OCI-LY1 (cell line): ENCODE measurements at regions not wholly inside any gene's neighbourhood (a gene's known extent, or its start where the extent isn't known, plus 50 kb on each side); places are given as distances from the start of the nearest gene placed in this dataset.

Source experiments
- H2AFZ ChIP-seq: fragments of 200-600 bp; sonication (generic), shearing (Covaris generic); 2 replicates; pipeline ENCODE4 v1.6.0; 2014; ENCODE audit warnings: antibody characterized with exemption, mild to moderate bottlenecking, low read length
- H3F3A ChIP-seq: fragments of 200-600 bp; sonication (generic), shearing (Covaris generic); 2 replicates; pipeline ENCODE4 v1.6.0; 2014; ENCODE audit warnings: mild to moderate bottlenecking, antibody characterized with exemption, low read length, moderate library complexity; ENCODE audit not compliant: insufficient read depth
- H3K27ac ChIP-seq: fragments of 200-600 bp; sonication (generic); 2 replicates; pipeline ENCODE4 v1.5.1; 2014; ENCODE audit warnings: low read length, mixed run types, mild to moderate bottlenecking, low read depth; ENCODE audit not compliant: poor library complexity, severe bottlenecking
- H3K27me3 ChIP-seq: fragments of 200-600 bp; sonication (generic); 2 replicates; pipeline ENCODE4 v1.6.0; 2014; ENCODE audit warnings: antibody characterized with exemption, mild to moderate bottlenecking, low read length, moderate library complexity; ENCODE audit not compliant: insufficient read depth
- H3K36me3 ChIP-seq: fragments of 200-600 bp; sonication (generic); 2 replicates; pipeline ENCODE4 v1.6.1; 2014; ENCODE audit warnings: mild to moderate bottlenecking, antibody characterized with exemption, low read length, moderate library complexity, mixed read lengths; ENCODE audit not compliant: insufficient read depth
- H3K4me1 ChIP-seq: fragments of 200-600 bp; sonication (generic); 2 replicates; pipeline ENCODE4 v1.5.1; 2014; ENCODE audit warnings: mild to moderate bottlenecking, low read length, moderate library complexity; ENCODE audit not compliant: insufficient read depth, severe bottlenecking
- H3K4me2 ChIP-seq: fragments of 200-600 bp; sonication (generic), shearing (Covaris generic); 2 replicates; pipeline ENCODE4 v1.6.1; 2014; ENCODE audit warnings: low read length
- H3K4me3 ChIP-seq: fragments of 200-600 bp; sonication (generic); 2 replicates; pipeline ENCODE4 v1.5.1; 2014; ENCODE audit warnings: low read length, low read depth, mild to moderate bottlenecking, mixed read lengths; ENCODE audit not compliant: poor library complexity, severe bottlenecking
- H3K79me2 ChIP-seq: fragments of 200-600 bp; shearing (Covaris generic); 2 replicates; pipeline ENCODE4 v1.6.1; 2016; ENCODE audit warnings: mixed run types, low read length, mixed read lengths; ENCODE audit not compliant: insufficient read depth
- H3K9ac ChIP-seq: fragments of 200-600 bp; sonication (generic), shearing (Covaris generic); 2 replicates; pipeline ENCODE4 v1.6.1; 2014; ENCODE audit warnings: mild to moderate bottlenecking, low read length, mixed read lengths
- H3K9me2 ChIP-seq: fragments of 200-600 bp; sonication (generic), shearing (Covaris generic); 2 replicates; pipeline ENCODE4 v1.6.1; 2014; ENCODE audit warnings: low read depth, mild to moderate bottlenecking, low read length, mixed read lengths
- H3K9me3 ChIP-seq: fragments of 200-600 bp; shearing (Covaris generic); 2 replicates; pipeline ENCODE4 v1.6.1; 2014; ENCODE audit warnings: low read length, mixed read lengths
- H4K20me1 ChIP-seq: fragments of 200-600 bp; sonication (generic), shearing (Covaris generic); 2 replicates; pipeline ENCODE4 v1.6.0; 2016; ENCODE audit warnings: mild to moderate bottlenecking, low read length; ENCODE audit not compliant: insufficient read depth
- EZH2 ChIP-seq: fragments of 200-600 bp; sonication (generic), shearing (Covaris generic); IDR thresholded peaks from 2 replicates; pipeline ENCODE4 v1.8.0; 2017; ENCODE audit warnings: borderline replicate concordance, mixed run types, mild to moderate bottlenecking, antibody characterized with exemption, low read length, moderate library complexity, mixed read lengths
- TF ChIP-seq, protein P1 (sequence below): fragments of 200-600 bp; sonication (generic), shearing (Covaris generic); IDR thresholded peaks from 2 replicates; pipeline ENCODE4 v1.5.1; 2017; ENCODE audit warnings: mild to moderate bottlenecking, antibody characterized with exemption, low read length, moderate library complexity, mixed read lengths

DNA sequence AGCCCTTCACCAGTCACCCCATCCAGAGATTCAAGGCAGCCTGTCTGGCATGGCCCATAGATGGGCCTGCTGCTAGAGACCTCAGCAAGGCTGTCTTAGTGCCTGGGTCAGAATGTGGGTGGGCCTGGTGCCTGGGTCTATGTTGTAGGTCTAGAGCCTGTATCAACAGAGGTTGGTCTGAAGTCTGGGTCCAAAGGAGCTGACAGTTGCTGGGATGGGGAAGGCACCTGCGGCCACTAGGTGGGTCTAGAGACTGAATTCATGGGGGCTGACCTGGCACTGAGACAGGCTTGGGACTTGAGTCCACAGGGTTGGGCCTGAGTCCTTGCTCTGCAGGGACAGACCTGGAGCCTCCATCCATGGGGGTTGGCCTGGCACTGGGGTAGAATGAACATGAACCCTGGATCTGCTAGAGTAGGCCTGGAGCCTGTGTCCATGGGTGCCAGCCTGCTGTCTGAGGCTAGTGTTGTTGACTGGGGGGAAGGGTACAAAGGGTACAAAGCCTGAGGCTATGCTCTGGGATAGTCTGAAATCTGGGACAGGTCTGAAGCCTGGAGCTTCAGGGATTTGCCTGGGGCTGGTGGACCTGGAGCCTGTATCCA lies 516.8 kb downstream of the OLFM4 start:
- H3K27ac ChIP-seq, result no peak overlapping the region
- H3K4me3 ChIP-seq, result no peak overlapping the region
- no peak overlapping the region for H2AFZ ChIP-seq
- no peaks in the 10 kb centered on the region for H4K20me1 ChIP-seq
- H3K4me1 ChIP-seq, result no peaks in the 10 kb centered on the region
- no peak for TF ChIP-seq EZH2
- TF ChIP-seq, protein P1, sequence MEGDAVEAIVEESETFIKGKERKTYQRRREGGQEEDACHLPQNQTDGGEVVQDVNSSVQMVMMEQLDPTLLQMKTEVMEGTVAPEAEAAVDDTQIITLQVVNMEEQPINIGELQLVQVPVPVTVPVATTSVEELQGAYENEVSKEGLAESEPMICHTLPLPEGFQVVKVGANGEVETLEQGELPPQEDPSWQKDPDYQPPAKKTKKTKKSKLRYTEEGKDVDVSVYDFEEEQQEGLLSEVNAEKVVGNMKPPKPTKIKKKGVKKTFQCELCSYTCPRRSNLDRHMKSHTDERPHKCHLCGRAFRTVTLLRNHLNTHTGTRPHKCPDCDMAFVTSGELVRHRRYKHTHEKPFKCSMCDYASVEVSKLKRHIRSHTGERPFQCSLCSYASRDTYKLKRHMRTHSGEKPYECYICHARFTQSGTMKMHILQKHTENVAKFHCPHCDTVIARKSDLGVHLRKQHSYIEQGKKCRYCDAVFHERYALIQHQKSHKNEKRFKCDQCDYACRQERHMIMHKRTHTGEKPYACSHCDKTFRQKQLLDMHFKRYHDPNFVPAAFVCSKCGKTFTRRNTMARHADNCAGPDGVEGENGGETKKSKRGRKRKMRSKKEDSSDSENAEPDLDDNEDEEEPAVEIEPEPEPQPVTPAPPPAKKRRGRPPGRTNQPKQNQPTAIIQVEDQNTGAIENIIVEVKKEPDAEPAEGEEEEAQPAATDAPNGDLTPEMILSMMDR, result no peak
- no peaks in the 10 kb centered on the region for H3F3A ChIP-seq
- H3K36me3 ChIP-seq, result no peaks in the 10 kb centered on the region
- H3K9me2 ChIP-seq, result no peaks in the 10 kb centered on the region
- H3K79me2 ChIP-seq, result no peaks in the 10 kb centered on the region
- H3K9me3 ChIP-seq, result no peaks in the 10 kb centered on the region
- no peaks in the 10 kb centered on the region for H3K27me3 ChIP-seq
- H3K9ac ChIP-seq, result no peak overlapping the region
- H3K4me2 ChIP-seq, result no peak overlapping the region

DNA sequence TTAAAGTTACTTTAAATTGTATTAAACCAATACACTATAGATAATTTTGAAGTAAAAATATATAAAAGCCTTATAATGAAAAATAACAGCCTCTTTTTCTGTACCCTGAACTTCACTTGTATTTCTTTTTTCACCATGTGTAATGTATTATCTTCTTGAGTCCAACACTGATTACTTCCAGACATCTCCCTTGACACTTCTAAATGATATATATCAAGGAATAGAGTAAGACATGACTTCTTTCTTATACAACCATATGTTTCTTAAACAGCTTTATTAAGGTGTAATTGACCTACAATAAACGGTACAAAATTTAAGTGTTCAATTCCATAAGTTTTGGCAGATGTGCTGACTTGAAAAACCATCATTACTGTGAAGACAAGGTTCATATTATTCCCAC lies 531.9 kb downstream of the OLFM4 start:
- Histone ChIP-seq H2AFZ (no peak overlapping the region), H3F3A (no peaks in the 10 kb centered on the region), H3K27me3 (no peaks in the 10 kb centered on the region), H3K27ac (no peak overlapping the region), H3K4me2 (no peak overlapping the region), H4K20me1 (no peaks in the 10 kb centered on the region), H3K9ac (no peak overlapping the region), H3K36me3 (no peaks in the 10 kb centered on the region), H3K4me1 (no peaks in the 10 kb centered on the region), H3K9me2 (no peaks in the 10 kb centered on the region), H3K9me3 (no peaks in the 10 kb centered on the region), H3K79me2 (no peaks in the 10 kb centered on the region), H3K4me3 (no peak overlapping the region)
- TF ChIP-seq EZH2, result no peak
- TF ChIP-seq, protein P1, result no peak

DNA sequence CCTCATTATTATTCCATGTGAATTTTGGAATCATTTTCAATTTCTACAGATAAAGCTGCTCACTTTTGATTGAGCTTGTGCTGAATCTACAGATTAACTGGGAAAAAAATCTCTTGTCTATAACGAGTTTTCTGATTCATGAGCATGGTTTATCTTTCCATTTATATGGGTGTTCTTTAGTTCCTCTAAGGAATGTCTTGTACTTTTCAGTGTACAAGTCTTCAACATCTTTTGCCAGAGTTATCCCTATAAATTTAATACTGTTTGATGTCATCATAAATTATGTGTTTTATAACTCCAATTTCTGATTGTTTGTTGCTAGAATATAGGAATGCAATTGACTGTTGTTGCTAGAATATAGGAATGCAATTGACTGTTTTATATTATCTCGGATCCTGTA lies 533.8 kb downstream of the OLFM4 start:
- Histone ChIP-seq H2AFZ (no peak overlapping the region), H3K4me3 (no peak overlapping the region), H3K9me3 (no peaks in the 10 kb centered on the region), H3F3A (no peaks in the 10 kb centered on the region), H4K20me1 (no peaks in the 10 kb centered on the region), H3K36me3 (no peaks in the 10 kb centered on the region), H3K27ac (no peak overlapping the region), H3K9ac (no peak overlapping the region), H3K27me3 (no peaks in the 10 kb centered on the region), H3K4me2 (no peak overlapping the region), H3K9me2 (no peaks in the 10 kb centered on the region), H3K79me2 (no peaks in the 10 kb centered on the region), H3K4me1 (no peaks in the 10 kb centered on the region)
- TF ChIP-seq EZH2, result no peak
- TF ChIP-seq, protein P1, result no peak
